ENCODE measurements at regions not wholly inside any gene's neighbourhood (a gene's known extent, or its start where the extent isn't known, plus 50 kb on each side); places are given as distances from the start of the nearest gene placed in this dataset.

- no peak overlapping the region for H3K4ac ChIP-seq (replicated peaks; ENCODE audit: insufficient read length, low read depth, low read length)
- TF ChIP-seq SUZ12 (IDR thresholded peaks at IDR 0.05; ENCODE audit: low read length) (no peak), RFX5 (IDR thresholded peaks at IDR 0.05; ENCODE audit: borderline replicate concordance, low read depth, low read length) (no peak), SP4 (IDR thresholded peaks at IDR 0.05; ENCODE audit: low read length) (no peak), TBP (IDR thresholded peaks at IDR 0.05; ENCODE audit: low read depth, low read length) (no peak), TCF12 (IDR thresholded peaks at IDR 0.05; ENCODE audit: low read depth, low read length) (no peak), JUN (IDR thresholded peaks at IDR 0.05; ENCODE audit: low read depth, low read length) (no peak), POLR2A (IDR thresholded peaks at IDR 0.05; ENCODE audit: control extremely low read depth in 1 of 2, low read depth in 2 of 2, low read length in 2 of 2) (no peak), EP300 (IDR thresholded peaks at IDR 0.05; ENCODE audit: borderline replicate concordance in 1 of 2, low read depth in 2 of 2, low read length in 2 of 2) (no peak), NRF1 (IDR thresholded peaks at IDR 0.05; ENCODE audit: low read depth, low read length) (no peak), KDM4A (IDR thresholded peaks at IDR 0.05; ENCODE audit: low read depth, low read length, severe bottlenecking) (no peak), SRF (IDR thresholded peaks at IDR 0.05; ENCODE audit: low read depth, low read length) (no peak), BRCA1 (IDR thresholded peaks at IDR 0.05; ENCODE audit: low read depth, low read length) (no peak), E2F6 (IDR thresholded peaks at IDR 0.05) (no peak)
- no peak overlapping the region for H3K27ac ChIP-seq (ENCODE audit: low read depth, low read length)
- H4K91ac ChIP-seq (replicated peaks; ENCODE audit: insufficient read length, low read length) = no peak overlapping the region
- no peak overlapping the region for H2BK120ac ChIP-seq (replicated peaks; ENCODE audit: low read depth, low read length)
- no peak overlapping the region for H3K56ac ChIP-seq (replicated peaks; ENCODE audit: insufficient read length, low read depth, low read length)
- no peak overlapping the region for H4K8ac ChIP-seq (ENCODE audit: extremely low read depth, insufficient read depth, low read length)
- no peaks in the 10 kb centered on the region for H3K27me3 ChIP-seq (replicated peaks in 1 of 4; ENCODE audit: control insufficient read depth in 3 of 4, extremely low read depth in 1 of 4, insufficient read depth in 3 of 4, low read length in 3 of 4)
- H3K23ac ChIP-seq (ENCODE audit: insufficient read length) = no peak overlapping the region
- H4K5ac ChIP-seq (ENCODE audit: insufficient read length, low read depth, low read length) = no peak overlapping the region
- ChIA-PET CTCF (ENCODE audit: partially characterized antibody) (interaction anchor here (1.3 kb wide), 2 partner anchors 15 to 97 kb away, joined by 3 read pairs; no protein-coding TSS in a partner anchor), POLR2A (ENCODE audit: partially characterized antibody) (no interaction called here)
- H3K79me1 ChIP-seq (ENCODE audit: low read depth, low read length) = no peaks in the 10 kb centered on the region
- H2BK15ac ChIP-seq (ENCODE audit: low read length) = no peak overlapping the region
- no peak overlapping the region for H3K14ac ChIP-seq (ENCODE audit: insufficient read length)
- DNase-seq (ENCODE audit: low read depth in 1 of 2, low spot score in 2 of 2) (no peak), FAIRE-seq (no peak)
- no peaks in the 10 kb centered on the region for H3K23me2 ChIP-seq (ENCODE audit: low read depth, low read length)
- H3K9me3 ChIP-seq (ENCODE audit: insufficient read depth in 2 of 2, low read depth in 1 of 2, low read length in 1 of 2) = peaks cover 0 to 7% of the 10 kb centered on the region in 2 experiments; a peak in 2 of 4 replicates
- no peaks in the 10 kb centered on the region for H3K36me3 ChIP-seq (ENCODE audit: control insufficient read depth in 2 of 4, insufficient read depth in 4 of 4, low read length in 3 of 4)
- H3K79me2 ChIP-seq (ENCODE audit: control insufficient read depth in 1 of 2, insufficient read depth in 2 of 2, low read length in 2 of 2) = no peaks in the 10 kb centered on the region
- H2AK5ac ChIP-seq (ENCODE audit: low read depth, low read length) = no peak overlapping the region
- H2BK5ac ChIP-seq (ENCODE audit: low read depth, low read length) = no peak overlapping the region
- H2BK20ac ChIP-seq (ENCODE audit: low read length) = no peak overlapping the region
- H3K18ac ChIP-seq (ENCODE audit: extremely low read depth, low read length) = no peak overlapping the region
- no peak overlapping the region for H2BK12ac ChIP-seq (ENCODE audit: low read depth, low read length)
- H3K9ac ChIP-seq (replicated peaks in 1 of 4; ENCODE audit: extremely low read depth in 1 of 4, low read depth in 3 of 4, low read length in 3 of 4) = no peak overlapping the region
- no peak overlapping the region for H2AFZ ChIP-seq (ENCODE audit: low read length)
- H3K4me2 ChIP-seq (ENCODE audit: insufficient read depth in 1 of 2, low read depth in 2 of 2, low read length in 2 of 2) = peak overlapping the region in 1 of 2 experiments; percentile 29; a peak in 1 of 4 replicates
- no peaks in the 10 kb centered on the region; a peak in 2 of 7 replicates for H3K4me1 ChIP-seq (replicated peaks in 1 of 4; ENCODE audit: control insufficient read depth in 3 of 4, insufficient read depth in 4 of 4, low read length in 3 of 4)
- no peaks in the 10 kb centered on the region for H4K20me1 ChIP-seq (replicated peaks in 1 of 2; ENCODE audit: control insufficient read depth in 1 of 2, insufficient read depth in 2 of 2, low read length in 2 of 2)
- no peak overlapping the region for H3K4me3 ChIP-seq (ENCODE audit: extremely low read depth in 1 of 4, insufficient read depth in 2 of 4, low read depth in 3 of 4, low read length in 4 of 4)
Measured at GRCh38 chr20:12217382-12217781, 299.7 kb downstream of the BTBD3 start.

Data from H1 (cell line).